ENCODE measurements at regions not wholly inside any gene's neighbourhood (a gene's known extent, or its start where the extent isn't known, plus 50 kb on each side); places are given as distances from the start of the nearest gene placed in this dataset.
"Not testable (repeated sequence)": the region's sequence is repeated elsewhere in the genome, so short reads cannot be mapped to it uniquely, and the experiment has no call there.

DNA sequence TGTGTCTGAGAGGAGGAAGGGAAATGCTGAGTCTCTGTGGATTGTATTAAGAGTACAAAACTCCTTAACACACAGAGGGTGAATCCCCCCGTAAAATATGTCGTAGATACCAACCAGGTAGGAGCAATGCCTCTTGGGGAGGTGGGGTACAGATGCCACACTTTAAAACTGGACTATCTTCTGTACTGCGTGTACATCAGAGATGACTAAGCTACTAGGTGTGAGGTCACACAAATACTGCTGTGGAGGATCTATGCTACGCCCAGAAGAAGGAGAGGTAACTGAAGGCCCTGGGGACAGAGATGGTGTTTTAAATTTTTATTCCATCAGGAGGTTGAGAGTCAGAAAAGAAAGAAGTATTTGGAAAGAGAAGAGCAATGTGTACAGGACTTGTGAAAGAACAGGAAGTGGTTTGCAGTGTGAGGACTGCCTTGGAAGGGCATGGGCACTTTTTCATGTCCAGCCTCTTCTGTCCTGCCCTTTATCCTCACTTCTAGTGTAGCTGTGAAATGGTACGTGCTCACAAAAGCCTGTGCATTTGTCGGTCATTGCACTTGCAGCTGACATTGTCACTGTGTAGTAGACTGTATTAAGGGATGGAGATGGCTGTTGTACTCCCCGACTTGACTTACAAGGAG lies 287.8 kb upstream of the CHRM3 start:
- DNase-seq = no peak

- no peak for DNase-seq
Observed at GRCh38 chr1:239091537-239091936, 294.8 kb upstream of the CHRM3 start.

- no peak for DNase-seq
Observed at GRCh38 chr1:239084459-239085080, 301.8 kb upstream of the CHRM3 start.

DNA sequence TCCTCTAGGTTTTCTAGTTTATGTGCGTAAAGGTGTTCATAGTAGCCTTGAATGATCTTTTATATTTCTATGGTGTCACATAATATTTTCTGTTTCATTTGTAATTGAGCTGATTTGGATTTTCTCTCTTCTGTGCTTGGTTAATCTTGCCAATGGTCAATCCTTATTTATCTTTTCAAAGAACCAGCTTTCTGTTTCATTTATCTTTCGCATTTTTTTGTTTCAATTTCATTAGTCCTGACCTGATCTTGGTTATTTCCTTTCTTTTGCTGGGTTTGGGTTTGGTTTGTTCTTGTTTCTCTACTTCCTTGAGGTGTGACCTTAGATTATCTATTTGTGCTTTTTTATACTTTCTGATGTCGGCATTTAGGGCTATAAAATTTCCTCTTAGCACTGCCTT lies 304.4 kb upstream of the CHRM3 start:
- not testable (repeated sequence) for DNase-seq

DNA sequence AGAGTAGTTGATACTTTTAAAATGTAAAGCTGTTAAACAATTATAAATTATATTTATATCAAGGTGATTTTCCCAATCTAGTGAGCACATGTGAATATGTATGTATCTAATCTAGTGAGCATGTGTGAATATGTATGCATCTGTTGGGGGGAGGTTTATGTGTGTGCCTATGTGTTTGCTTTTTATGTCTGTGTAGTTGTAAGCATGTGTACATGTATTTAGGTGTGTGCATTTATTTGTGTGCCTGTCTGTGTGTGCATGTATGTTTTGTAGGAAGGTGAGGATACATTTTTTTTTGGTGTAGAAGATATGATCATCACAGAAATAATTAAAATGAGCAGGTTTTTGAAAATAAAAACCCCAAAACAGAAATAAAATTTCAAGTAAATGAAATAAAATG lies 318.9 kb upstream of the CHRM3 start:
- no peak for DNase-seq

- DNase-seq = no peak
Observed at GRCh38 chr1:239067058-239067457, 319.3 kb upstream of the CHRM3 start.

DNA sequence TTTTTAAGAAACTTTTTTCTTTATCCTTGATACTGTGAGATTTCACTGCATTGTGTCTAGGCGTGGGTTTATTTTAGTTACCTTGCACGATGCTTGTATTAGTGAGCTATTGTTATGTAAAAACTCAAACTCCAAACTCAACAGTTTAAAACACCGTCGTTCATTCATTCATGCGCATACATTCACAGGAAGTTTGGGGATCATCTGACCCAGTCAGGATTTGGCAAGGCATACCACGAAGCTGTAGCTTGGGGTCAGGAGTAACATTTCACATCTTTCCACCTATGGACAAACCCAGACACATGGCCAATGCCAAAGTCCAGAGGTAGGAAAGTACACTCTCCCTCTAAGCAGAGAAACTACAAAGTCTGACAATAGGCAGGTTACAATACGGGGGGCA lies 324.6 kb upstream of the CHRM3 start:
- DNase-seq = no peak

- no peak for DNase-seq
Observed at GRCh38 chr1:239058190-239058589, 328.2 kb upstream of the CHRM3 start.

- DNase-seq = no peak
Observed at GRCh38 chr1:239056940-239057339, 329.4 kb upstream of the CHRM3 start.

DNA sequence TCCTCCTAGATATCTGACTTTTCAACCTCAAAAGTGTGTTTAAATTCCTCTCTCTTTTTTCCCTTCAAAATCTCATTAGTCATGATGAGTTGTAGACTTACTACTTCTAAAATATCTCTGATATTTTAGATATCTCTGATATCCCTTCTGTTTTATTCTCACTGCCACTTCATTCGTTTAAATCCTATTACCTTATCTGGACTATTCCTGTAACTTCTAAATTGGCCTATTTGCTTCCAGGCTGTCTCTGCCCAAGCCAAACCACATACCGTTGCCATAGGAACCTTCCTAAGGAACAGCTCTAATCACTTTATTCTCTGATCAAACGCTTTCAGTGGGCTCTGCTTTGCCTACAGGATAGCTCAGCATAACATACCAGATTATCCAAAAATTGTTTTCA lies 333.1 kb upstream of the CHRM3 start:
- DNase-seq = no peak

- DNase-seq = no peak
Observed at GRCh38 chr1:239049571-239049970, 336.8 kb upstream of the CHRM3 start.

DNA sequence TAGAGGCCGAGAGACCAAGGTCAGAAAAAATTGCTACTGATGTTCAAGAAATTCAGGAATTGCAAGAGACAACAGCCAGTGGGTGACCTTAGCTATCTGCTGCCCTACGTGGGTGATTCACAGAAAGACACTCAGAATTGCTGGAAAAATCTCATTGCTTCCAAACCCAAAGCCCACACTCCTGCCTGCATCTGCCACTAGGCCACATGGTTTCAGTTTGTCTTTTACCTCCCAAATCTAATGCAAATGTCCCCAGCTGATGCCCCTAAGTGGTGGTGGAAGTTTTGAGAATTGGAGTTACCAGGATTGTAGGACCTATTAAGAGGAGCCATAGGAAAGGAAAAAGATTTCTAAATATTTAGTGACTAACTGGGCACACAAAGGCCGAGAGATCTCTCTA lies 341.5 kb upstream of the CHRM3 start:
- no peak for DNase-seq

- DNase-seq = no peak
Observed at GRCh38 chr1:239040523-239040922, 345.8 kb upstream of the CHRM3 start.

DNA sequence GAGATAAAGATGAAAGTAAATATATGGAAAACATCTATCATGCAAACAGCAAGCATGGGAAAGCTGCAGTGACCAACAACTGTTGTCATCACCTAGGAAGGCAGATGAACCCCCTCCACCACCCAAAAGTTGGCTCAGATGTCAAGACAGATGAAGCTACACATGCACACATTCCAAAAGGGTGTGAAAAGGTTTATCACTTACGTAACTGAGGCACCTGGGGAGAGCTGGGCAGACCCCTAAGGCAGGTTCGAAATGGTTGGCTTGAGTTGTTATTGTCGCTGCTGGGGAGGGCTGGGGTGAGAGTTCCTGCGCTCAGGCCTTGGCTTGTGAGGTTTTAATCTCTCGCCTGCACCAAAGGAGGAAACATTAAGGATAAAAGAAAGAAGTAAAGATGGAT lies 355.1 kb upstream of the CHRM3 start:
- DNase-seq = no peak

DNA sequence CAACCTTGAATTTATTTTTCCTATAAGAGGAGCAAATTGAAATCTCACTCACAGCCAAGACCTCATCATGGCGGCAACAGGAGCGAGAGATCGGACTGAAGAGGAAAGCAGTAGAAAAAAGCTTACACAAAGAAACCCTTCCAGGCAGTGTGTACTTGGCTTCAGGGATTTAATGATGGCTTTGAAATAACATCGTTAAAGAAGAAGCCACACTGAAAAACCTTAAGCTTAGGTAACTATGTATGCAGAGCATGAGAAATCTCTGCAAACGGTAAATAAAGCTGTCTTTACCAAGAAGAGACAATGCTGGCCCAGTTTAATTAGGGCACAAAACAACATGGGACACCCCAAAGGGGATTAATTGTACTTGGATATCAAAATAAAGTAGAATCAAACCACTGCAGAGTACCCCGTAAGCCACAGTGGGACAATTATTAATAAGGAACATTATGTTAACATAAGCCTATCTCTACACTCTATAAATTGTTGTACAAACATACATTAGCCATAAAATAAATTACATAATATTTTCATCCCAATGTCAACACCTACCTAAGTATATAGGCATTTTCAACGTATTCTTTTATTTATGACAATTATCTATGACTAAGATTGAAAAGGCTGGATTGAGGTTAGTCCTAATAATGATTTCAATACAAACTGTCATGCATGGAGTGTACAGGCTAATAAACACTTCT lies 360.2 kb upstream of the CHRM3 start:
- DNase-seq = no peak

- no peak for DNase-seq
Observed at GRCh38 chr1:239025223-239025622, 361.1 kb upstream of the CHRM3 start.

- DNase-seq = no peak
Observed at GRCh38 chr1:239023732-239024360, 362.5 kb upstream of the CHRM3 start.

DNA sequence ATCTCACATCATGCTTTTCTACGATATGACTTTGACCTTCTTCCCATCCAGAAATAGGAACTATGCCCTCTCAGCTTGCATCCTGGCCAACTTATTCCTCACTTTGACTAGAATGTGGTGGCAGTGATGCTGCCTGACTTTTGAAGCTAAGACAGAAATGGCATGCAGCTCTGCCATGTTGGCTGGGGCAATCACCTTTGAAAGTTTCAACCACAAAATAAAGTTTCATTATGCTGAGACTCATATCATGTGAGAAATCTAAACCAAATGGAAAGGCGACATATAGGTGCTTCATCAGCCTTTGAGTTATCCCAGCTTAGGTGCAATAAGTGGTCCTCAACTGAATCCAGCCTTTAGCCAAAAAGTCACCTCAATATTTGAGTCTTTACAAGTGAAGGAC lies 370.0 kb upstream of the CHRM3 start:
- no peak for DNase-seq

DNA sequence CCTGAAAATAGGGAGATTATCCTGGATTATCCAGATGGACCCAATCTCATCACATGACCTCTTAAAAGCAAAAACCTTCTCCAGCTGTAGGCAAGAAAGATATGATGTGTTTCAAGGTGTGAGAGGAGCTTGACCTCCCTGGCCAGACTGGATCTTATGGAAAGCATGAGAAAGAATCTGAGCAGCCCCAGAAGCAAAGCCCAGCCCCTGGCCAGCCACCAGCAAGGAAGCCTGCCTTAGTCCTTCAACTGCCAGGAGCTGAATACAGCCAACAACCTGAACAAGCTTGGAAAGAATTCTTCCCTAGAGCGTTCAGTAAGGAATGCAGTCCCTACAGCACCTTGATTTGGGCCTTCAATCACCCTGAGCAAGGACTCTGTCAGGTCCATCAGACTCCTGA lies 375.0 kb upstream of the CHRM3 start:
- no peak for DNase-seq

DNA sequence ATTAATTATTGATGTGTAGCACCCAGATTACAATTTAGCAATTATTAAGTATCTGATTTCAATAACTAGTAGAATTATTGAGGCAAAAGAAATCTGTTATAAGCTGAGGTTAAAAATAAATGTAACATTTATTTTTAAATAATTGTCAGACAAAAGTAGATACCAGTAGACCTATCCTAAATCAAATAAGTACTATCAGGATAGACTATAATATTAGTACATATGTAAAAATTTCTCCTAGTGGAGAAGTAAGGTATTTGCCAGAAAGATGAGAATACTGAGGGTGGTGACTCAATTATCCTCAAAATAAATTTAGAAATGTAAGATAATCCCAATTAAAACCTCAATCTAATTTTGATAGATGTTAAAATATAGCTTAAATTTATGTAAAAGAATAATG lies 377.8 kb upstream of the CHRM3 start:
- DNase-seq = no peak

- no peak for DNase-seq
Observed at GRCh38 chr1:239006276-239006675, 380.1 kb upstream of the CHRM3 start.

GRCh38 chr1:238999944-239000343 lies 386.4 kb upstream of the CHRM3 start:
- DNase-seq = no peak

DNA sequence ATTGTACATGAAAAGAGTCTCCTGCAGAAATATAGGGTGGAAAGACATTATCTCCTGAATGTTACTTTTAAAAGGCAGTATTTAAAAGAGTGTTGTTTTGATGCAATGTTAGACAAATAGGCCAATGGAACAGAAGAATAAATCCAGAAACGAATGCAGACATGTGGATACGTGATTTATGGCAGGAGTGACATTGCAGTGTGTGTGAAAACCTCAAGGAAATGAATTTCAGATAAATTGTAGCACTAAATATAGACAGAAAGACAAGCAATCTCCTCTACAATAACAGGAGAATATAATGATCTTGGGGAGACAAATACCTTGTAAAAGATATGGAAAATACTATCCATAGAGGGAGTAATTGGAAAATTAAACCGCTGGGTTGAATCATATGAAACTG lies 387.8 kb upstream of the CHRM3 start:
- no peak for DNase-seq

Measured in activated CD4-positive, alpha-beta T cell treated with anti-CD3 and anti-CD28 coated beads for 4 hours (primary cell).